Liver (tissue), 3 donors: ENCODE measurements at regions not wholly inside any gene's neighbourhood (a gene's known extent, or its start where the extent isn't known, plus 50 kb on each side); places are given as distances from the start of the nearest gene placed in this dataset.

Source experiments
- ATF3 ChIP-seq: IDR thresholded peaks from 2 replicates; pipeline ENCODE4 v1.6.1; 2016; ENCODE audit warnings: antibody characterized with exemption
- CTCF ChIP-seq: fragments of 150-350 bp; IDR thresholded peaks from 2 replicates; pipeline ENCODE4 v1.5.1; 2017; ENCODE audit warnings: improper control_type of control experiment, low read depth, low read length; ENCODE audit not compliant: missing input control
- JUND ChIP-seq, 2 donors: IDR thresholded peaks; 2 replicates each; pipeline ENCODE4 v1.6.1; 2016; ENCODE audit warnings: antibody characterized with exemption in 2 of 2
- MAX ChIP-seq: IDR thresholded peaks from 2 replicates; pipeline ENCODE4 v1.6.1; 2016; ENCODE audit warnings: antibody characterized with exemption
- RXRA ChIP-seq, 2 donors: IDR thresholded peaks; 2 replicates each; pipeline ENCODE4 v1.6.1; 2017 to 2018; ENCODE audit warnings: antibody characterized with exemption in 2 of 2, mild to moderate bottlenecking in 1 of 2
- SP1 ChIP-seq: IDR thresholded peaks from 2 replicates; pipeline ENCODE4 v1.6.1; 2018; ENCODE audit warnings: antibody characterized with exemption, mild to moderate bottlenecking
- TAF1 ChIP-seq: conservative IDR thresholded peaks from 2 replicates; pipeline ENCODE4 v1.6.1; 2016; ENCODE audit warnings: antibody characterized with exemption, mild to moderate bottlenecking
- YY1 ChIP-seq: IDR thresholded peaks from 2 replicates; pipeline ENCODE4 v1.6.1; 2016; ENCODE audit warnings: antibody characterized with exemption, mild to moderate bottlenecking
- donor health status: healthy.
- donor health status: healthy.

GRCh38 chr3:117398141-117398899, 688.7 kb downstream of the TUSC7 start:
- no peak for TF ChIP-seq MAX
- no peak for TF ChIP-seq JUND (IDR thresholded peaks at IDR 0.05)
- TF ChIP-seq CTCF = no peak
- TF ChIP-seq TAF1 = no peak
- TF ChIP-seq SP1 = no peak
- TF ChIP-seq RXRA (IDR thresholded peaks at IDR 0.05) = no peak
- no peak for TF ChIP-seq ATF3
- no peak for TF ChIP-seq YY1
